Prostate gland (tissue), 2 donors: ENCODE measurements at regions not wholly inside any gene's neighbourhood (a gene's known extent, or its start where the extent isn't known, plus 50 kb on each side); places are given as distances from the start of the nearest gene placed in this dataset.

ENCODE experiments used
- POLR2A ChIP-seq: fragments of 450-650 bp; IDR thresholded peaks from one replicate; pipeline ENCODE4 v1.6.1; 2016; ENCODE audit warnings: antibody characterized with exemption, mild to moderate bottlenecking
- TF ChIP-seq, protein P1 (sequence below), 4 experiments: fragments of 200-600 bp in 2 of 4; fragments of 450-650 bp in 2 of 4; sonication (generic) in 2 of 4; IDR thresholded peaks; 1 replicate in 3 of 4; 2 replicates in 1 of 4; pipeline ENCODE4 v1.5.1; 2016 to 2019; ENCODE audit warnings: antibody characterized with exemption in 4 of 4, mild to moderate bottlenecking in 2 of 4, moderate library complexity in 2 of 4

GRCh38 chr22:47899894-47900293 is 1137.4 kb downstream of the TBC1D22A start:
- TF ChIP-seq, protein P1, sequence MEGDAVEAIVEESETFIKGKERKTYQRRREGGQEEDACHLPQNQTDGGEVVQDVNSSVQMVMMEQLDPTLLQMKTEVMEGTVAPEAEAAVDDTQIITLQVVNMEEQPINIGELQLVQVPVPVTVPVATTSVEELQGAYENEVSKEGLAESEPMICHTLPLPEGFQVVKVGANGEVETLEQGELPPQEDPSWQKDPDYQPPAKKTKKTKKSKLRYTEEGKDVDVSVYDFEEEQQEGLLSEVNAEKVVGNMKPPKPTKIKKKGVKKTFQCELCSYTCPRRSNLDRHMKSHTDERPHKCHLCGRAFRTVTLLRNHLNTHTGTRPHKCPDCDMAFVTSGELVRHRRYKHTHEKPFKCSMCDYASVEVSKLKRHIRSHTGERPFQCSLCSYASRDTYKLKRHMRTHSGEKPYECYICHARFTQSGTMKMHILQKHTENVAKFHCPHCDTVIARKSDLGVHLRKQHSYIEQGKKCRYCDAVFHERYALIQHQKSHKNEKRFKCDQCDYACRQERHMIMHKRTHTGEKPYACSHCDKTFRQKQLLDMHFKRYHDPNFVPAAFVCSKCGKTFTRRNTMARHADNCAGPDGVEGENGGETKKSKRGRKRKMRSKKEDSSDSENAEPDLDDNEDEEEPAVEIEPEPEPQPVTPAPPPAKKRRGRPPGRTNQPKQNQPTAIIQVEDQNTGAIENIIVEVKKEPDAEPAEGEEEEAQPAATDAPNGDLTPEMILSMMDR (IDR thresholded peaks at IDR 0.05), result no peak
- TF ChIP-seq POLR2A, result no peak
